AML-193 (cell line): ENCODE measurements at regions not wholly inside any gene's neighbourhood (a gene's known extent, or its start where the extent isn't known, plus 50 kb on each side); places are given as distances from the start of the nearest gene placed in this dataset.
A peak's percentile ranks its signal among the peaks of the same experiment; 100 is the strongest.

Experiments used
- DNase-seq, 2 experiments: peaks; one replicate each; lab custom pipeline; 2025; lab: John Stamatoyannopoulos, UW

GRCh38 chr4:46594661-46595060 is 204.7 kb upstream of the GABRA2 start:
- no peak for DNase-seq

DNA sequence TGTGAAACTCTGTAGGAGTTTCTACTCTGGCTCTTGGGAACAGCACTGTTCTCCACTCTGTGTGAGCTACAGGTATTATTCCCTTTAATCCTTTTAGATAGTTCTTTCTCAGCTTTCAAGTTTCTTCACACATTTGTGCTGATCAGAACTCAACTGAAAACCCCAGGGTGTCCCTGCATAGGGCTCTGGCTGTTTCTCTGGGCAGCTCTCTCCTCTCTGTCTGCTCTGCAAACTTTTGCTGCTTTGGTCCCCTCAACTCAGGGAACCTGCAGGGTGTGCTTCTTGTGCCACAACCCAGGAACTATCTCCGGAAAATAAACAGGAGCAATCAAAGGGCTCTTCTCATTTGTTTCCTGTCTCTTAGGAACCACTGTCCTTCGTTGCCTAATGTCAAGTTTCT is 196.6 kb upstream of the GABRA2 start:
- DNase-seq, result no peak

- DNase-seq, result no peak
Measured at GRCh38 chr4:46581677-46582076, 191.7 kb upstream of the GABRA2 start.

GRCh38 chr4:46554760-46555465 is 165.0 kb upstream of the GABRA2 start:
- no peak for DNase-seq

GRCh38 chr4:46550471-46550870 is 160.5 kb upstream of the GABRA2 start:
- no peak for DNase-seq

DNA sequence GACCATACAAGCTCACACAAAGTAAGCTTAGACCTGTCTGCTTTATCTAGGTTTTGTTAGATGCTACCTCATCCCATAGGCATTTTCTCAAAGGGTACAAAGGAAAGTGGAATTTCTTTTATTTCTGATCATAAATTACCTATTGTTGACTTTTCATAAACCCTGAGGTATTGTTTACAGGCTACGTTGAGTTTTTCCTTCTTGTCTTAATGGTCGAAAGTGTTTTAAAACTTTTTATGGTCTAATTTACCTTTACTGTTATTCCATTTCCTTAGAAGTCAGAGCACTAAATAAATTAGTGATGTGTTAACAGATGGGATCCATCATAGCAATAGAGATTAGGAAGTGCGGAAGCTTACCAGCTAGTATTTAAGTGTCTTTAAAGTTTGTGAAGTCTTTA is 159.2 kb upstream of the GABRA2 start:
- no peak for DNase-seq

DNA sequence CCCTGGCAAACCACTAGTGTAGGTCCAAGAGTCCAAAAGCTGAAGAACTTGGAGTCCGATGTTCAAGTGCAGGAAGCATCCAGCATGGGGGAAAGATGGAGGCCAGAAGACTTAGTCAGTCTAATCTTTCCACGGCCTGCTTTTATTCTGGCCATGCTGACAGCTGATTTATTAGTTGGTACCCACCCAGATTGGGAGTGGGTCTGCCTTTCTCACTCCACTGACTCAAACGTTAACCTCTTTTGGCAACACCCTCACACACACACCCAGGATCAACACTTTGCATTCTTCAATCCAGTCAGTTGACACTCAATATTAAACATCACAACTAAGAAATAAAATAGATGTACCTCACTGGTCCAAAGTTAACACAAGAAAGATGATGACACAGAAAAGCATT is 134.8 kb upstream of the GABRA2 start:
- no peak for DNase-seq

GRCh38 chr4:46520361-46520760 is 130.4 kb upstream of the GABRA2 start:
- DNase-seq, result no peak

DNA sequence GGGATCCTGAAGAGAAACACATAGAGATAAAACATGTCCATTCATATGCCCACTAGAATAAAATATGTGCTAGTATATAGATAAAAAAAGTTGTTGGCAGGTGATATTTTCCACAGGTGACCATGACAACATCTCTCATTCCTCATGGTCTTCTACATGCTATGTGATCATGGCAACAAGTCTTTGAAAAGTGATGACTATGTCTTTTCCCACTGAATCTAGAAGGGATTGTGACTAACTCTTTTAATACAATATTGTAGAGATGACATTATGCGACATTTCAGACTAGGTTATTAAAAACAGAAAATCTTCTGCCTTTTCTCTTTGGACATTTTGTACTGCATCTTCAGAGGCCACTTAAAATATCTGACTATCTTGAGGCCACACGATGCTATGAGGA is 126.0 kb upstream of the GABRA2 start:
- DNase-seq, result no peak

DNA sequence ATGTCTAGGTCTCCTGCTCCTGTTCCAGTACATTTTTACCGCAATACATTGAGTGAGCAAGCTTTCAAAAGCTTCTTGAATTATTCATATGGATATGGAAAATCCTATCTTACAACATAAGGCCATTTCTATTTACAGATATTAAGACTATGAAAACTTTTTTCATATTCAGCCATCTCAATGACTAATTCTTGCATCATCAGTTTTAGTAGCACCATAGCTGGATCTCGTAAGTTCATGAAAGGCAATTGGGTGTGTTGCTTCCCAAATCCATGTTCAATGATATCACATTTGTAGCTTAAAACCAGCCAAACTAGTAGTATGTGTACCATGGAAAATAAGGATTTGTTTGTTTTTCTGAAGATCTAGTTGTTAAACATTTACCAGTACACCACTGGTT is 118.3 kb upstream of the GABRA2 start:
- DNase-seq, result no peak

DNA sequence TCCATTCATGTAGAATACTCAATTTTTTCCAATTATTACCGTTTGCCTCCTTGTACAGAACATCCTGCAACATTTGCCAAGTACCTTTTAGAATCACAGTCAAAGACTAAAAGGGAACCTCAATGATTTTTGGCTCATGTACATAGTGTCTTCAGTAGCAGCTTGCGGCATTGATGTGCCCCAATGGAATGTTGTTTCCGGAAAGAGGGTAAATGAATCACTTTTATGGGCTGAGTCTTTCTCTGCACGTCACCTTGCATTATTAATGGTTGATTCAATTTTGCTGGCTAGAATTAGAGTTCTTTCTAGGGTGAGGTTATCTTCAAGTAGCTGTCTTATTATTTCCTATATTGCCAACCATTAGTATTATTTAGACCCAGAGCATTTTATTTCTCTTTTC is 116.9 kb upstream of the GABRA2 start:
- no peak for DNase-seq

DNA sequence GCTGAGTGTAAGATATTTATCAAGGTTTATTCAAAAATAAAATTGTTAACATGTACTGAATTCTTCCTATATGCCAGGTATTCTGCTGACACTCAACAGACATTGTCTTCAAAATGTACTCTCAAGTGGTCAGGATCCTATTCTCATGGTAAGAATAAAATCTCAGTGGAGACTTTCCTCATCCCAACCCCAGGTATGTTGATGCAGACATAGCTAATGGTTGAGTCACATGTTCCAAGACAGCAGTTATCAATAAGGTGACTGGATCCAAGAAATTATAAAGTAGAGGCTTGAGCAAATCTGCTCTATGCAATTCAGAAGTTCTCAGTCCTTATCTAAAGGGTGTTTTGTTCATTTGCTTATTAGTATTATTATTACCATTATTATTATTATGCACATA is 115.2 kb upstream of the GABRA2 start:
- no peak for DNase-seq

- DNase-seq, result peak in 1 of 2 experiments; percentile 5
Measured at GRCh38 chr4:46503739-46504138, 113.8 kb upstream of the GABRA2 start.

GRCh38 chr4:46492394-46492793 is 102.5 kb upstream of the GABRA2 start:
- DNase-seq, result no peak

- no peak for DNase-seq
Measured at GRCh38 chr4:46491455-46491854, 101.5 kb upstream of the GABRA2 start.

GRCh38 chr4:46484881-46485280 is 95.0 kb upstream of the GABRA2 start:
- no peak for DNase-seq

- DNase-seq, result no peak
Measured at GRCh38 chr4:46462733-46463132, 72.8 kb upstream of the GABRA2 start.

DNA sequence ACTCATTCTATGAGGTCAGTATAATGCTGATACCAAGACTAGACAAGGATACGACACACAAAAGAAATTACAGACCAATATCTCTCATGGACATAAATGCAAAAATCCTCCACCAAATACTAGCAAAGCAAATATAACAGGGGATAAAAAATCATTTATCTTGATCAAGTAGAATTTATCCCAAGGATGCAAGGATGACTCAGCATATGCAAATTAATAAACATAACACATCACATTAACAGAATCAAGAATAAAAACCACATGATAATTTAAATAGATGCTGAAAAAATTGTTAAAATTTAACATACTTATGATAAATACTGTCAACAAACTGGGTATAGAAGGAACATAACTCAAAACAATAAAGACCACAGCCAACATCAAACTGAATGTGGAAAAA is 69.4 kb upstream of the GABRA2 start:
- DNase-seq, result no peak

- no peak for DNase-seq
Measured at GRCh38 chr4:46450556-46450955, 60.6 kb upstream of the GABRA2 start.

- DNase-seq, result no peak
Measured at GRCh38 chr4:46445710-46446314, 55.9 kb upstream of the GABRA2 start.

GRCh38 chr4:46444318-46445000 is 54.5 kb upstream of the GABRA2 start:
- no peak for DNase-seq

DNA sequence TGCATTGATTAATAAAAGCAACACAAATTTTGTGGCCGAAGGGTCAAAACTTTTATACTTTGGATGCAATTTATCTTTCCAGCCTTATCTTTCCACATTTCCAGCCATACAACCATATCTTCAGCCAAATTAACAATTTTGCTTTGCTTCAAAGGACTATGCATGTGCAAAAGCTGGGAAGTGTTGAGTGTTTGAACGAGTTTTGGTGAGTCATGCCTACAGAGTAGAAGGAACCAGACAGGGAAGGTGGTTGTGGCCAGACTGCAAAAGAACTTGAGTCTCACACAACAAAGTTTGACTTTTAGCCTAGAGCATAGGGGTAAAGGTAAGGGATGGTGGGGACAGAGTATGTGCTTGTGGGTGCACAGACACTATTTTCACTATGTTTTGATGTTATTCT is 53.0 kb upstream of the GABRA2 start:
- DNase-seq, result no peak

DNA sequence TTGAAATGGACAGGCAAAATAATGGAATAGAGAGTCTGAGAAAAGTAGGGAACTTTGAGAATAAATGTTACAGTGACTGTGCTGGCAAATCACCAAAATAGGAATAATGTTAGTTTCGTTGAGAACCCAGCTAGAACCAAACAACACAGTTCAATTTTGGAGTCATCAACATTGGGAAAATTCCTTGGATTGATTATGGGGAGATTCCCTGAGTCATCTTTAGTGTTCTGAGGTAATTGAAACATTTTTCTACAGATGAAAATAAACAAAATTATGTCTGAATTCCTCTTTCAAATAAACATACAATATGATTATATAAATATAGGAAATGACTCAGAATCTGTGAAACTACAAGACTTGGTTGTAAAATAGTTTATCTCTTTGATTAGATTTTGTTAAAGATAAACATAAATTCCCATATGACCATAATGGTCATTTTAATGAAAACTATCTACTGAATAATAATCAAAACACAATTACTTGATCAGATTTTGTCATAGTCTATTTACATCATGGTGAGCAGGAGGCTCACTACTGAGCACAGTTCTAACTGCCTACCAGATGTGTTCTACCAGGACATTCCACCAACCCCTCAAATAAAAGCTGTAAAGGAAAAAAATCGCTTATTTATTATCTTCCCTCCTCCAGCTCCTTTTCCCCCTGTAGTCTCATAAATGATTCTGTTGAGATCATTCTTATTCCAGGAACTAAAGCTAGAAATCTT is 51.4 kb upstream of the GABRA2 start:
- no peak for DNase-seq
